Dendritic cell treated with granulocyte-macrophage colony-stimulating factor and Interleukin-4, amounts not matched to agents 40 ng/mL and 50 ng/mL, for 4 days (primary cell): ENCODE measurements at regions not wholly inside any gene's neighbourhood (a gene's known extent, or its start where the extent isn't known, plus 50 kb on each side); places are given as distances from the start of the nearest gene placed in this dataset.

ENCODE experiments used
- H3K27ac Mint-ChIP-seq: one replicate; pipeline ENCODE4 v1.8.0; 2022; ENCODE audit warnings: mild to moderate bottlenecking, mixed read lengths
- H3K27me3 Mint-ChIP-seq: one replicate; pipeline ENCODE4 v1.8.0; 2022; ENCODE audit warnings: mild to moderate bottlenecking, mixed read lengths
- H3K36me3 Mint-ChIP-seq: one replicate; pipeline ENCODE4 v1.8.0; 2022; ENCODE audit warnings: low read depth, mixed read lengths
- H3K4me1 Mint-ChIP-seq: one replicate; pipeline ENCODE4 v1.8.0; 2022; ENCODE audit warnings: low read depth, mixed read lengths
- H3K4me3 Mint-ChIP-seq: one replicate; pipeline ENCODE4 v1.8.0; 2022; ENCODE audit warnings: mild to moderate bottlenecking, moderate library complexity, mixed read lengths
- H3K9me3 Mint-ChIP-seq: one replicate; pipeline ENCODE4 v1.8.0; 2022; ENCODE audit warnings: mixed read lengths
- intact Hi-C: fragments of 100-400 bp; cut with micrococcal nuclease; formaldehyde crosslinking; loops from one replicate; pipeline ENCODE4 v1.15.0; 2022

DNA sequence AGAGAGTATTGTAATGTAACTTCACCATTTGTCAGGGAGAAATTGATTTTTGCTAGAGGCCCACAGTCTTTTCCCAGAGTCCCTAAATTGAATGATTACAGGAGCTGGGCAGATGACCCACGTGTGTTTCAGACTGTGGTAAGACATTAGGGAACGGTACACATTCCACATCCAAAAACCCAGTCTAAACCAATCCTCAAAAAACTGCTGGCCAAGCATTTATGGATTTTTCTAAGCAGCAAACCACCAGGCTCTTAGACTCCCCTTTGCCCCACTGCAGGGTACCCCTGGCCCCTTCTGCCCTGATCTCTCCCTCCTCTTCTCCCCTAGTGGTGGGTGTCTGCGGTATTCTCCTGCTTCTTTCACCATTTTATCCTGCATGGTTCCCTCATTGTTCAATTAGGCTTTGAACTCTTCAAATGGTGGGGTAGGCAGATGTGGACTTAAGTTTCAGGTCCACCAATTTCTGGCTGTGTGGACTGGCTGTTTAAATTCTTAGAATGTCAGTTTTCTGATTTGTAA is 135.5 kb upstream of the SORCS3 start:
- no peak overlapping the region for H3K4me3 Mint-ChIP-seq
- no peaks in the 10 kb centered on the region for H3K36me3 Mint-ChIP-seq
- H3K27me3 Mint-ChIP-seq, result no peaks in the 10 kb centered on the region
- intact Hi-C loops, result no loop called here
- H3K9me3 Mint-ChIP-seq, result no peaks in the 10 kb centered on the region
- H3K4me1 Mint-ChIP-seq, result no peaks in the 10 kb centered on the region
- H3K27ac Mint-ChIP-seq, result no peak overlapping the region

DNA sequence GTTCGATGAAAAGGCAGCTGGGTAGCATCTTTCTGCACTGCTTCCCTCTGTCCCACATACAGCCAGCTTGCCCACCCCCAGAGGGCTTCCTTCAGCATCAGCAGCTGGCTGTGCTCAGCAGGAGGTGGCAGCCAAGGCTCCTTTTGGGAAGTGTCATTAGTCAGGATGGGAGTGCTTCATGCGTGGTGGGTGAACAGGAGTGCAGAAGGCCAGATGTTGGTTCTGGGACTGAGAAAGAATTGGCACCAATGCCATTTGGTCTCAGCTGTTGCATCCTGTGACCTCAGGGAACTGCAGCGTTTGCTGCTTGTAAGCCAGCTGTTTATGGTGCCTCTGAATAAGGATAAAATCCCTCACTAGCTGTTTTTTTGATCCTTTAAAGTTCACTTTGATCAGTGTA is 131.1 kb upstream of the SORCS3 start:
- no peaks in the 10 kb centered on the region for H3K27me3 Mint-ChIP-seq
- H3K36me3 Mint-ChIP-seq, result no peaks in the 10 kb centered on the region
- H3K4me3 Mint-ChIP-seq, result no peak overlapping the region
- intact Hi-C loops, result no loop called here
- no peak overlapping the region for H3K27ac Mint-ChIP-seq
- no peaks in the 10 kb centered on the region for H3K4me1 Mint-ChIP-seq
- no peaks in the 10 kb centered on the region for H3K9me3 Mint-ChIP-seq

DNA sequence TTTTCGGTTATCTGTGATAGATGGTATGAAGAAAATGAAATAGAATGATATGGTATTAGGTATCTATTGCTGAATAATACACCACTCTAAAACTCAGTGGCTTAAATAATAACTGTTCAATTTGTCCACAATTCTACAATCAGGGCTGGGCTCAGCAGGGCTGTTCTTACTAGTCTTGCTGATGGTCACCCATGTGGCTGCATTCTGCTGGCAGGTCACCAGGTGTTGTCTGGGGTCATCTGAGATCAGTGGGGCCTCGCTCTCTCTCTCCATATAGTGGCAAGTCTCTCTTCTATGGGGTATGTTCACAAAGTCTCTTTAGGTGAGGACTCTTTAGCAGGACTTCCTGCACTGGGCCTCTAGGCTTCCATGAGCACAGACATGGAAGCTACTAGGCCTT is 130.4 kb upstream of the SORCS3 start:
- Mint-ChIP-seq H3K27me3 (no peaks in the 10 kb centered on the region), H3K36me3 (no peaks in the 10 kb centered on the region), H3K4me1 (no peaks in the 10 kb centered on the region), H3K4me3 (no peak overlapping the region), H3K27ac (no peak overlapping the region), H3K9me3 (no peaks in the 10 kb centered on the region)
- intact Hi-C loops, result no loop called here

DNA sequence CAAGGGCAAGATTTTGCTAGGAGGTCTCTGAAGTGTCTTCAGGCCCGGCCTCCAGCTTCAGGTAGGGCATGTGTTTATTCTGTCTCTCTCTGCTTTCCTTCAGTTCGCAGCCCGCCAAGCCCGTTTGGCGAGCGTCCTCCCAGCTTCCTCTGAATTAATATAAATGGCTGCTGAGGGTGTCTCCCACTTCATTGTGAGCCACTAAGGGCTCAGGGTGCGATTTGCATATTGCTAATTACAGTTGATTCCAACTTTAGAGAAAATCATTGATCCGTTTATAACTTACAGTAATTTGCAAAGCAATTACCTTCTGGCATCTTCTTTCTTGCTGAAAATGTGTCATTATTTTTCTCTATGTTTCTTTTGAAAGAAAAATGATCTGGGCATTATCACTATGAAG is 128.3 kb upstream of the SORCS3 start:
- Mint-ChIP-seq H3K4me1 (no peaks in the 10 kb centered on the region), H3K36me3 (no peaks in the 10 kb centered on the region), H3K9me3 (no peaks in the 10 kb centered on the region), H3K4me3 (no peak overlapping the region), H3K27ac (no peak overlapping the region), H3K27me3 (no peaks in the 10 kb centered on the region)
- intact Hi-C loops, result no loop called here

DNA sequence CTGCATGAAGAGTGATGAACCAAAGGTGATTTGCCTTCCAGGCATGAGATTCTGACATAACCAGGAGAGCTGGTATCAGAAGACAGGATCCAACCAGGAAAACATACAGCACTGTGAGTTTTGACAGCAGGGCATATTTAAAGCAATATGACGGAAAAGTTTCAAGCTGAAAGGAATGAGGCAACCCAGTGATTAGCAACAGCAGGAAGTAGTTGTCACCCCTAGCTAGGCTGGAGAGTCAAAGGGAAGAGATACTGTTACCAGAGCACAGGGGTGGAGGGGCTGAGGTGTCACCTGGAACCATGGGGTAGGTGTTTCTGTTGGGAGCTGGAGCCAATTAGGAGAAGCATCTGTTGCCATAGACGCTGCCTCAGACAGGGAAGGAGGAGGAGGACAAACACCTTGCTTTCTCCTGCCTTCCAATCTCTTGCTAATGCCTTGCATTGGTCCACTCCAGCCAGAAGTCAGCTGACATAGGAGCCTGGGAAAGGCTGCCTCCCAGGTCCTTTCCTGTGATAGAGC is 125.4 kb upstream of the SORCS3 start:
- intact Hi-C loops, result no loop called here
- no peaks in the 10 kb centered on the region for H3K4me1 Mint-ChIP-seq
- H3K27ac Mint-ChIP-seq, result no peak overlapping the region
- no peaks in the 10 kb centered on the region for H3K9me3 Mint-ChIP-seq
- no peak overlapping the region for H3K4me3 Mint-ChIP-seq
- no peaks in the 10 kb centered on the region for H3K27me3 Mint-ChIP-seq
- no peaks in the 10 kb centered on the region for H3K36me3 Mint-ChIP-seq

DNA sequence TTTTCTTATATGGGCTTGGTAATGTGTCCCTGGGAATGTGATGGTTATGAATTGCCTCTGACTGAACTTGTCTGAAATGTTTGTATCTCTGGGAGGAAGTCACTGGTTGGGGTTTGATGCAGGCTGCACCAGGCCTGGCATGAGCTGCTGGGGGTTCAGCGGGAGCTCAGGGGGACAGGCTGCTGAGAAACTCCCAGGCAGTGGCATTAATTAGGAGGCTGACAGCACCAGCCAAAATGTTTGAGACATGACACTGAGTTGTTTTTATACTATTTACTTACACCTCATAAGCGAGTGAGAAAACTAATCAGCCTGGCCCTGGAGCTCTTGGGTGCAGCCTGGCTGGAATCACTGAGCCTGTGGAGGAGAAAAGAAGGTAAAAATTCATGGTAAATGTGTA is 124.1 kb upstream of the SORCS3 start:
- Mint-ChIP-seq H3K4me3 (no peak overlapping the region), H3K27ac (no peak overlapping the region), H3K27me3 (no peaks in the 10 kb centered on the region), H3K9me3 (no peaks in the 10 kb centered on the region), H3K36me3 (no peaks in the 10 kb centered on the region), H3K4me1 (no peaks in the 10 kb centered on the region)
- intact Hi-C loops, result no loop called here

DNA sequence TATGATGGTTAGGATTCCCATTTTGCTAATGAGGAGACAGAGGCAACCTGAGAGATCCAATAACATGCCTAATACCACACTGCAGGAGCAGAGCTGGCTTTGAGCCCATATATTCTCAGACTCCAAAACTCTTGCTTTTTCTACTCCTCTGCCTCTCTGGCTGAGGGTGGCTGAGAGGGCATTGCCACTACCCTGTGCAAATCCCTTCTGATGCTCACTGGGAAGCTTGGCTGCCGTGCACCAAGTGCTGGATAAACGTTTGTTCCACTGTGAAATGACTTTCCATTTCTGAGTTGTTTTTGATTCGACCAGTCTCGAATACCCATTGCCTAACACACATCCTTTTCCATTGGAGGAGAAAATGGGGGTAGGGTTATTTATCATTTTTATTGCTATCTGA is 123.1 kb upstream of the SORCS3 start:
- intact Hi-C loops, result no loop called here
- H3K27me3 Mint-ChIP-seq, result no peaks in the 10 kb centered on the region
- no peaks in the 10 kb centered on the region for H3K9me3 Mint-ChIP-seq
- H3K4me1 Mint-ChIP-seq, result no peaks in the 10 kb centered on the region
- H3K27ac Mint-ChIP-seq, result no peak overlapping the region
- H3K36me3 Mint-ChIP-seq, result no peaks in the 10 kb centered on the region
- H3K4me3 Mint-ChIP-seq, result no peak overlapping the region

DNA sequence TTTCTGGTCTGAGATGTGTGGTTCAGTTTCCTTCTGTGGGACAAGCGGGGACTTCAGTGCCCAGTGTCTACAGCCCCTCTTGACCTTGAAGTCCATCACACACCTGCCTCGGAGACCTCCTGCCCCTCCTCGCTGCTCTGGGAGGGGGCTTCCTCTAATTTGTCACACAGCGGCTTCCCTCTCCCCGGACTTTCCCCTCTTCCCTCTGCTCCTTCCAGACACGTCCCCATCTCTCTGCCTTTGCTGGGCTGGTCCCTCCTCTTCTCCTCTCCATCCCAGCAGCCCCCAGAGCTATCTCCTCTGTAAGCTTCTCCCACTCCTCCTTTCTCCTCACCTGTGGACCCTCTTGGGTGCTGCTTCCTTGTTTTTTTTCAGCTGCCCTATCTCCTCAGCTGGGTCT is 122.2 kb upstream of the SORCS3 start:
- intact Hi-C loops, result no loop called here
- Mint-ChIP-seq H3K9me3 (no peaks in the 10 kb centered on the region), H3K4me3 (no peak overlapping the region), H3K27me3 (no peaks in the 10 kb centered on the region), H3K27ac (no peak overlapping the region), H3K36me3 (no peaks in the 10 kb centered on the region), H3K4me1 (no peaks in the 10 kb centered on the region)

DNA sequence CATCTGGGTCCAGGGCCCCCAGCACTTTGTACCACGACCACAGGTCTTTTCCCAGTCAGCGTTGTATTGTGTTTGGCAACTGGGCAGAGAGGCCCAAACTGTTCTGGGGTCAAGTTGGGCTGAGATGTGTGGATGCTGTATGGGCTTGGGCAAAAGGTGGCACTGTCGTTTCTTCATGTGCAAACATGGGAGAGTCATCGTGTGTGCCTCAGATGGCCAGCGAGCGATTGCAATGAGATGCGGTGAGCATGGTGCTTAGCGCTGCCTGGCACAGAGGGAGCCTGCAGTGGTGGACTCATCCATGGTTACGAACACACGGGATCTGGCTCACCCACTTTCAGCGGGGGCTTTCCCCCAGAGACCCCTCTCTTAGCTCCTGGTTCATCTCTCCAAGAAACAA is 120.4 kb upstream of the SORCS3 start:
- intact Hi-C loops, result no loop called here
- Mint-ChIP-seq H3K27me3 (no peaks in the 10 kb centered on the region), H3K4me3 (no peak overlapping the region), H3K4me1 (no peaks in the 10 kb centered on the region), H3K27ac (no peak overlapping the region), H3K9me3 (no peaks in the 10 kb centered on the region), H3K36me3 (no peaks in the 10 kb centered on the region)

DNA sequence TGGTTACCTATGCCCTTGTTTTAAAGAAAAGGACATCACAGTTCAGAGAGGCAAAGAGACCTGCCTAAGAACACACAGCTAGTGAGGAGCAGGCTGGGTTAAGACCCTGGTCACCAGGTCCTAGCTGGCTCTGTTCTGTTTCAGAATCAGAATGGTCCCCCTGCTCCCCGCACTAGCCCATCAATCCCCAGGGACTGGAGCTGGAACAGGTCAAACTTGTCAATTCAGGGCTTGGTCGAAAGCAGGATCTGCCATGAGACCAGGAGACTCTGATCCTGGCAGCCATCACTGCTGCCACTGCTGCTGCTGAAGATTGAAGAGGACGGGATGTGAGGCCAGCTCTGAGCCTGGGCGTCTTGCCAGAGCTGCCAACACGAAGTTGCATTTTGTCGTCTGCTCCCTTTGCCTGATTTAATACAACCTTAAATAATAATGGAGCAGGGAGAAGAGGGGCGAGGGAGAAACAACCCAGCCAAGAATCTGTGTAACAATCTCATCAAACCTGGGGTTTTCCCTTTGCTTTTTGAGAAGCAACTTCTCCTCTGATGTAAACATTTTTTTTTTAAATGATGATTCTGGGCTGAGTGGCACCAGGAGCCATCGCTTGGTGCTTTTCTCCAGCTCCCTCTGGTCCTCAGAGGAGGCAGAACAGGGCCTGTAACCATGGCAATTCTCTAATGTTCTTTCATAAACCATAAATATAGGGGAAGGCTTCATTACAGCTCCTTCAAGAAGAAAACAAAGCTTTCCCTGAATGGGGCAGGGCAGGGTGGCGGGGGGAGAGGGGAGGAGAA is 119.0 kb upstream of the SORCS3 start:
- no peaks in the 10 kb centered on the region for H3K36me3 Mint-ChIP-seq
- H3K4me1 Mint-ChIP-seq, result no peaks in the 10 kb centered on the region
- H3K9me3 Mint-ChIP-seq, result no peaks in the 10 kb centered on the region
- intact Hi-C loops, result no loop called here
- H3K4me3 Mint-ChIP-seq, result no peak overlapping the region
- no peak overlapping the region for H3K27ac Mint-ChIP-seq
- H3K27me3 Mint-ChIP-seq, result no peaks in the 10 kb centered on the region

DNA sequence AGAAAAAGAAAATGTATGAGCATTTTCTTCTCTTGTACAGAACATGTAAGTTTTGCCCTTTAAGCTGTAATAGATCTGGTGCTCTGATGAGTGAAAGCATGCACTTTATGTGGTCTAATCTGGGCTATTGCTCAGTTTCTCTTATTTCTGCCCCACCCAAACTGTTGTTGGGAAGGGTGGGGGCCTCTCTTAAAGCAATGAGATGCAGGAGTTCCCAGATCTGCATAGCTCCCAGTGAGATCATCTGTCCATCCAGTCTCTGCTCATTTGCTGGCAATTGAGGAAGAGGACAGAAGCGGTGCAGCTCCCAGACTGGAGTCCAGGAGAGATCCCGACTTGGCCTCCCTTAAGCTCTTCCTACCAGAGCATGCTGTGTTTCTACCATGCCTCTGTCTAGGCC is 114.9 kb upstream of the SORCS3 start:
- Mint-ChIP-seq H3K36me3 (no peaks in the 10 kb centered on the region), H3K27ac (no peak overlapping the region), H3K4me1 (no peaks in the 10 kb centered on the region), H3K9me3 (no peaks in the 10 kb centered on the region), H3K27me3 (no peaks in the 10 kb centered on the region), H3K4me3 (no peak overlapping the region)
- intact Hi-C loops, result no loop called here

DNA sequence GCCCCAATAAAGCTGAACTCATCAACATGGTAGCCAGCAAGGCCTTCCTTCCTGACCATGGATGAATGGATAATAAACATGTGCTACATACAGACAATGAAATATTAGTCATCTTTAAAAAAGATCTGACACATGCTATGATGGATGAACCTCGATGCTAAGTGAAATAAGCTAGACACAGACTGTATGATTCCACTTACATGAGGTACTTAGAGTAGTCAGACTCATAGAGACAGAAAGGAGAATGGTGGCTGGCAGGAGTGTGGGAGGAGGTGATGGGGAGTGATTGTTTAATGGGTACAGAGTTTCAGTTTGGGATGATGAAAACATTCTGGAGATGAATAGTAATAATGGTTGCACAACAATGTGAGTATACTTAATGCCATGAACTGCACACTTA is 114.1 kb upstream of the SORCS3 start:
- no peak overlapping the region for H3K27ac Mint-ChIP-seq
- H3K36me3 Mint-ChIP-seq, result no peaks in the 10 kb centered on the region
- no peaks in the 10 kb centered on the region for H3K9me3 Mint-ChIP-seq
- H3K4me3 Mint-ChIP-seq, result no peak overlapping the region
- no peaks in the 10 kb centered on the region for H3K27me3 Mint-ChIP-seq
- H3K4me1 Mint-ChIP-seq, result no peaks in the 10 kb centered on the region
- intact Hi-C loops, result no loop called here

DNA sequence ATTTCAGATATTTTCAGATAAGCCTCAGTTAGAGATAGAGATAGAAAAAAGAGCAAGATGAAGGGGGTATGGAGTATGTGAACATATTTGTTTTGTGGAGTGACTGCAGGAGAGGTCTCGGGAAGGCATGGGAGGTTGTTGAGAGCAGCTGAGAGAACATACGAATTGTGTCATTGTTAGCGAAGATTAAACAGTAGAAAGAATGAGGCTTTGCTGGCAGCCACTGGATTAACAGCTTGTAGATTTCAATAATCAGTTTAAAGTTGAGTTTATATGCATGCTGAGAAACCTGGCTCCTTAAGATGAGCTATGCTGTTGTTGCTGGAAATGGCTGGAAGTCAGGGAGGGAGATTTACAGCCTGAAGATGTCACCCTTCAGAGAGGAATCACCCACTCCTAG is 100.9 kb upstream of the SORCS3 start:
- Mint-ChIP-seq H3K9me3 (peaks cover 7% of the 10 kb centered on the region), H3K4me1 (no peaks in the 10 kb centered on the region), H3K36me3 (no peaks in the 10 kb centered on the region), H3K4me3 (no peak overlapping the region), H3K27ac (no peak overlapping the region), H3K27me3 (no peaks in the 10 kb centered on the region)
- intact Hi-C loops, result no loop called here

DNA sequence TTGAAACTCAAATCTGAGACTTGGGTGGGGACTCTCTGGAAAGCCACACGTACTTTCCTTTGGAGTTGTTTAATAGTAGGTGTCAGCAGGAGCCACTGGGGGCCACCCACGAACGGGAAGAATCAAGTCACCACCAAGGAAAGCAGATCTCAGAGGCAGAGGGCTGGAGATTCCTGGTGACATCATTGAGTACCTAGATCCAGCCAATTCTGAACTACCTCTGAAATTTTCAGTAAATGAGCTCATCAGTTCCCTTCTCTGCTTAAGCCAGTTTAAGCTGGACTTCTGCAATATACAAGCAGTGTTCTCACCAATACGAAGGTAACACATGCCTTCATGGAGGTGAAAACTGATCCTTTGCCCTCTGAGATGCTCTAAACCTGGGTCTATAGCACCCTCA is 99.3 kb upstream of the SORCS3 start:
- Mint-ChIP-seq H3K4me3 (no peak overlapping the region), H3K4me1 (no peaks in the 10 kb centered on the region), H3K27ac (no peak overlapping the region), H3K27me3 (no peaks in the 10 kb centered on the region), H3K9me3 (peaks cover 7% of the 10 kb centered on the region), H3K36me3 (no peaks in the 10 kb centered on the region)
- intact Hi-C loops, result no loop called here

DNA sequence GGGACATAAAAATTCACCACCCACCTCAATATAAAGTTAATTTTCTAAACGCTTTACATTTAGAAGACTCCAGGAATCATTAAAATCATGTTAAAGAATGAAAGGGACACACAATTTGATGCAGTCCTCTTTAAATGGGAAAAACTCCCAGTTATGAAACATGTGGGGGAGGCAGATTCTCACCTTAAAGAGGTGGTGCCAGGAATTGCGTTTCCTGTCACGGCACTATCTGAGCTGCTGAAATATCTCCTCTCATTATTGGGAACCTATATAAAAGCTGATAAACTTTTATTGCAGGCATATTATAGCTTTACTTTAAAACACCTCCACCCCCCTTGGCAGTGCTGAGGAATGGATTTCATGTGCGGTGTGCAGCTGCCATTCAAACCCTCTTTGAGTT is 94.8 kb upstream of the SORCS3 start:
- Mint-ChIP-seq H3K27me3 (peaks cover 2% of the 10 kb centered on the region), H3K36me3 (no peaks in the 10 kb centered on the region), H3K4me1 (no peaks in the 10 kb centered on the region), H3K9me3 (peaks cover 7% of the 10 kb centered on the region), H3K27ac (no peak overlapping the region), H3K4me3 (no peak overlapping the region)
- intact Hi-C loops, result no loop called here
